PC-9 (cell line): ENCODE measurements at regions not wholly inside any gene's neighbourhood (a gene's known extent, or its start where the extent isn't known, plus 50 kb on each side); places are given as distances from the start of the nearest gene placed in this dataset.

Experiments used
- EZH2 ChIP-seq: fragments of 200-600 bp; sonication (generic); IDR thresholded peaks from 2 replicates; pipeline ENCODE4 v1.8.0; 2017; ENCODE audit warnings: antibody characterized with exemption, low read depth
- TF ChIP-seq, protein P1 (sequence below): fragments of 200-600 bp; sonication (generic); conservative IDR thresholded peaks from 2 replicates; pipeline ENCODE4 v1.6.1; 2017; ENCODE audit warnings: mixed run types, antibody characterized with exemption, mild to moderate bottlenecking, moderate library complexity

DNA sequence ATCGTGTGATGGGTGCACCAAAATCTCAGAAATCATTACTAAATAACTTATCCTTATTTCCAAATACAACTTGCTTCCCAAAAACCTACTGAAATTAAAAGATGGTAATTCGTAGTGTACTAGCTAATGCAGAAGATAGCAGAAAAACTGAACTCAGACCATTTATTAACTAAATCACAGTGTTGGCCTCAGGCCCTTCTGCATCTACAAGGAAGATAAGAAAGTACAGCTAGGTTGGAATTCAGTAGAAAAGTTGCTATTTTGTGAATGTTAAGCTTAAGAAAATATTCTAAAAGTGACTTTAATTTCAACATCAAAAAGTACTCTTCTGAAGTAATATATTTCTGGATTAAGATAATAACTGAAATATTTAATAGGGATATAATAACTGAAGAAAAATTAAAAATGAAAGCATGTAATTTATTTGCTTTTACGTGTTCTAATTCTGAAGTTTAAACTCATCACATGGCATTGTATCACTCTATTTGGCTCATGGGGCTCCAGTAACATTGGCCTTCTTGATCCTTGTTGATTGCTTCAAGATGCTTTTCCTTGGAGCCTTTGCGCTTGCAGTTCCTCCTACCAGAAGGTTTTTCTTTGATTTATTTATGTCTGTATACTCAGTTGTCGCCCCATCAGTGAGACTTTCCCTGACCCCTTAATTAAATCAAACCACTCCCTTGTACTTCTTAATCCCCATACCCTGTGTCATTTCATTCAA, 847.9 kb upstream of the ANO3 start:
- TF ChIP-seq, protein P1, sequence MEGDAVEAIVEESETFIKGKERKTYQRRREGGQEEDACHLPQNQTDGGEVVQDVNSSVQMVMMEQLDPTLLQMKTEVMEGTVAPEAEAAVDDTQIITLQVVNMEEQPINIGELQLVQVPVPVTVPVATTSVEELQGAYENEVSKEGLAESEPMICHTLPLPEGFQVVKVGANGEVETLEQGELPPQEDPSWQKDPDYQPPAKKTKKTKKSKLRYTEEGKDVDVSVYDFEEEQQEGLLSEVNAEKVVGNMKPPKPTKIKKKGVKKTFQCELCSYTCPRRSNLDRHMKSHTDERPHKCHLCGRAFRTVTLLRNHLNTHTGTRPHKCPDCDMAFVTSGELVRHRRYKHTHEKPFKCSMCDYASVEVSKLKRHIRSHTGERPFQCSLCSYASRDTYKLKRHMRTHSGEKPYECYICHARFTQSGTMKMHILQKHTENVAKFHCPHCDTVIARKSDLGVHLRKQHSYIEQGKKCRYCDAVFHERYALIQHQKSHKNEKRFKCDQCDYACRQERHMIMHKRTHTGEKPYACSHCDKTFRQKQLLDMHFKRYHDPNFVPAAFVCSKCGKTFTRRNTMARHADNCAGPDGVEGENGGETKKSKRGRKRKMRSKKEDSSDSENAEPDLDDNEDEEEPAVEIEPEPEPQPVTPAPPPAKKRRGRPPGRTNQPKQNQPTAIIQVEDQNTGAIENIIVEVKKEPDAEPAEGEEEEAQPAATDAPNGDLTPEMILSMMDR, result no peak
- no peak for TF ChIP-seq EZH2
